ENCODE measurements at regions not wholly inside any gene's neighbourhood (a gene's known extent, or its start where the extent isn't known, plus 50 kb on each side); places are given as distances from the start of the nearest gene placed in this dataset.

GRCh38 chr12:93226361-93226760, 151.4 kb upstream of the NUDT4 start:
- H2BK20ac ChIP-seq (ENCODE audit: low read length), result no peak overlapping the region
- no peak overlapping the region for H2BK15ac ChIP-seq (ENCODE audit: low read length)
- no peaks in the 10 kb centered on the region; the same call in 1 of the 2 replicates for H3K23me2 ChIP-seq (ENCODE audit: low read depth, low read length)
- no peak overlapping the region for H2AFZ ChIP-seq (ENCODE audit: low read length)
- CTCF ChIA-PET (ENCODE audit: partially characterized antibody), result no interaction called here
- no peak overlapping the region for H3K4ac ChIP-seq (replicated peaks; ENCODE audit: insufficient read length, low read depth, low read length)
- no peak for DNase-seq (ENCODE audit: low read depth in 1 of 2, low spot score in 2 of 2)
- no peak overlapping the region for H3K27ac ChIP-seq (ENCODE audit: low read depth, low read length)
- no peak overlapping the region for H2BK12ac ChIP-seq (ENCODE audit: low read depth, low read length)
- no peak overlapping the region for H4K8ac ChIP-seq (ENCODE audit: extremely low read depth, insufficient read depth, low read length)
- no peak overlapping the region for H3K4me3 ChIP-seq (ENCODE audit: extremely low read depth in 1 of 4, insufficient read depth in 2 of 4, low read depth in 3 of 4, low read length in 4 of 4)
- no peak overlapping the region for H4K91ac ChIP-seq (replicated peaks; ENCODE audit: insufficient read length, low read length)
- H3K56ac ChIP-seq (replicated peaks; ENCODE audit: insufficient read length, low read depth, low read length), result no peak overlapping the region
- FAIRE-seq, result no peak
- no peak overlapping the region for H4K5ac ChIP-seq (ENCODE audit: insufficient read length, low read depth, low read length)
- peaks cover 0 to 1% (median 0%) of the 10 kb centered on the region in 4 experiments; a peak in 1 of 7 replicates for H3K27me3 ChIP-seq (replicated peaks in 1 of 4; ENCODE audit: control insufficient read depth in 3 of 4, extremely low read depth in 1 of 4, insufficient read depth in 3 of 4, low read length in 3 of 4)
- no peaks in the 10 kb centered on the region for H4K20me1 ChIP-seq (replicated peaks in 1 of 2; ENCODE audit: control insufficient read depth in 1 of 2, insufficient read depth in 2 of 2, low read length in 2 of 2)
- H3K18ac ChIP-seq (ENCODE audit: extremely low read depth, low read length), result no peak overlapping the region
- H3K23ac ChIP-seq (ENCODE audit: insufficient read length), result no peak overlapping the region
- H3K9ac ChIP-seq (replicated peaks in 1 of 4; ENCODE audit: extremely low read depth in 1 of 4, low read depth in 3 of 4, low read length in 3 of 4), result no peak overlapping the region
- H3K14ac ChIP-seq (ENCODE audit: insufficient read length), result no peak overlapping the region
- peaks cover 0 to 7% of the 10 kb centered on the region in 2 experiments; a peak in 1 of 4 replicates for H3K9me3 ChIP-seq (ENCODE audit: insufficient read depth in 2 of 2, low read depth in 1 of 2, low read length in 1 of 2)
- no peaks in the 10 kb centered on the region for H3K4me1 ChIP-seq (replicated peaks in 1 of 4; ENCODE audit: control insufficient read depth in 3 of 4, insufficient read depth in 4 of 4, low read length in 3 of 4)
- no peak overlapping the region for H3K4me2 ChIP-seq (ENCODE audit: insufficient read depth in 1 of 2, low read depth in 2 of 2, low read length in 2 of 2)
- H2BK120ac ChIP-seq (replicated peaks; ENCODE audit: low read depth, low read length), result no peak overlapping the region
- no peaks in the 10 kb centered on the region for H3K36me3 ChIP-seq (ENCODE audit: control insufficient read depth in 2 of 4, insufficient read depth in 4 of 4, low read length in 3 of 4)
- no peaks in the 10 kb centered on the region for H3K79me2 ChIP-seq (ENCODE audit: control insufficient read depth in 1 of 2, insufficient read depth in 2 of 2, low read length in 2 of 2)
- no peaks in the 10 kb centered on the region for H3K79me1 ChIP-seq (ENCODE audit: low read depth, low read length)
- POLR2A ChIA-PET (ENCODE audit: partially characterized antibody), result no interaction called here
- H2BK5ac ChIP-seq (ENCODE audit: low read depth, low read length), result no peak overlapping the region
- H2AK5ac ChIP-seq (ENCODE audit: low read depth, low read length), result no peak overlapping the region
- TF ChIP-seq SIN3A (conservative IDR thresholded peaks at IDR 0.05 in 1 of 2, IDR thresholded peaks at IDR 0.05 in 1 of 2; ENCODE audit: low read depth in 1 of 2, low read length in 2 of 2) (no peak), SIX5 (IDR thresholded peaks at IDR 0.05; ENCODE audit: low read depth, low read length) (no peak), POLR2A (IDR thresholded peaks at IDR 0.05; ENCODE audit: control extremely low read depth in 1 of 2, low read depth in 2 of 2, low read length in 2 of 2) (no peak), GTF2F1 (IDR thresholded peaks at IDR 0.05; ENCODE audit: borderline replicate concordance, low read depth, low read length) (no peak), BRCA1 (IDR thresholded peaks at IDR 0.05; ENCODE audit: low read depth, low read length) (no peak), NRF1 (IDR thresholded peaks at IDR 0.05; ENCODE audit: low read depth, low read length) (no peak), CHD2 (IDR thresholded peaks at IDR 0.05; ENCODE audit: low read length) (no peak), JUN (IDR thresholded peaks at IDR 0.05; ENCODE audit: low read depth, low read length) (no peak), FOSL1 (IDR thresholded peaks at IDR 0.05; ENCODE audit: insufficient read depth, low read depth, low read length) (no peak), RBBP5 (IDR thresholded peaks at IDR 0.05; ENCODE audit: borderline replicate concordance, low read depth, low read length) (no peak), MAX (IDR thresholded peaks at IDR 0.05) (no peak), POLR2AphosphoS5 (IDR thresholded peaks at IDR 0.05; ENCODE audit: low read depth, low read length) (no peak), EZH2 (IDR thresholded peaks at IDR 0.05; ENCODE audit: low read depth, low read length, severe bottlenecking) (no peak), E2F6 (IDR thresholded peaks at IDR 0.05) (no peak), CTBP2 (IDR thresholded peaks at IDR 0.05; ENCODE audit: borderline replicate concordance, insufficient read depth, insufficient read length, low read length) (no peak), SRF (IDR thresholded peaks at IDR 0.05; ENCODE audit: low read depth, low read length) (no peak)

Measured in H1 (cell line).